GM15510 (cell line): ENCODE measurements at regions not wholly inside any gene's neighbourhood (a gene's known extent, or its start where the extent isn't known, plus 50 kb on each side); places are given as distances from the start of the nearest gene placed in this dataset.

ENCODE experiments used
- POLR2A ChIP-seq: IDR thresholded peaks from 3 replicates; pipeline ENCODE4 v1.6.1; 2011; ENCODE audit warnings: borderline replicate concordance; ENCODE audit not compliant: insufficient read length; ENCODE audit errors: extremely low read depth

DNA sequence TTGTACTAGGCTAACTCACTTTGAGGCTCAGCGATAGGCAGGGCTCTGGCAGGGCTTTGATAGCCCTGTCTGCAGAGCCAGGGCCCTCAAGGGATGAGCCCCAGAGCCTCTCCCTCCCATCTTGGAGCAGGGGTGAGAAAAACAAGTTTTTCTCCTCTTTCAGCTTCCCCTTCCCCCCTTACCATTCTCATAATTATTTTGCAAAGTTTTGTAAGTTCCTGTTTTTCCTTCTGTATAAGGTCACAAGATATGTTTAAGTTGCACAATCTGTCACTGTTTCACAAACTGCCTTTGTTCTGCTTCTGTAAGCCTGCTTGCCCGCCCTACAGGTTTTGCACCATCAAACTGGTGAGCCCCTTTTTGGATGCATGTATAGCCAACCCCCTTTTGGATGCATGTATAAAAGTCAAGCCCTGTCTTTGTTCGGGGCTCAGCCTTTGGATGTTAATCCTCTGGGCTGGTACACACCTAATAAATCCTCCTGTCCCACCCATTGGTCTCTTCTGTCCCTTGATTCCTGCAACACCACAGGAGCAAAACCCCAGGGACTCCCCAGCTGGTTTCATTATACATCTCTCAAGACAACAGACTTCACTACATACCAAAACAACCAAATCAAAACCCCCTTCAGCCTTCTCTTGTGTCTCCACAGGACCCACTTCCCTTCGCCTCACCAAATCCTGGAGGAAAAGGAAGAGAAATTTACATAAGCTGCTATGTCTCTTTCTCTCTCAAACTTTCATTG is 52.5 kb upstream of the RESF1 start:
- no peak for TF ChIP-seq POLR2A

DNA sequence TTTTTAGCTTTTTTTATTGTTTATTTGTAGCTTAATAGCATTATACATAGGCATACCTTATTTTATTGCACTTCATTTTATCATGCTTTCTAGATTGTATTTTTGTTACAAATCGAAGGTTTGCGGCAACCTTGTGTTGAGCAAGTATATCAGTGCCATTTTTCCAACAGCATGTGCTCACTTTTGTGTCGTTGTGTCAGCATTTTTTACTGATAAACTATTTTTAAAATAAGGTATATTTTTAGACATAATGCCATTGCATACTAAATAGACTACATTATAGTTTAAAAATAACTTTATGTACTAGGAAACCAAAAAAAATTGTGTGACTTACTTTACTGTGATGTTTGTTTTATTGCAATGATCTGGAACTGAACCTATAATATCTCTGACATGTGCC is 56.2 kb upstream of the RESF1 start:
- no peak for TF ChIP-seq POLR2A

DNA sequence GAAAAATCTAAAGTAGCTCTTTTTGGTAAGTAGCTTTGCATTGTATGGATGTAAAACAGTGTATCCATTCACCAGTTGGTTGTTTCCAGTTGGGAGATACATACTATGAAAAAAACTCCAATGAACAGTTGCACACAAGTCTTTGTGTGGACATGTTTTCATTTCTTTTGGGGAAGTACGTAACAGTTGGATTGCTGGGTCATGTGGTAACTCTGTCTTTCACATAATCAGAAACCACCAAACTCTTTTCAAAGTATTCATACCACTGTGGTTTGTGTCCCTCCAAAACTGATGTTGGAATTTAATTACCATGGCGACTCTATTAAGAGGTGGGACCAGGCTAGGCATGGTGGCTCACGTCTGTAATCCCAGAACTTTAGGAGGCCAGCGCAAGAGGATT is 58.9 kb upstream of the RESF1 start:
- no peak for TF ChIP-seq POLR2A

DNA sequence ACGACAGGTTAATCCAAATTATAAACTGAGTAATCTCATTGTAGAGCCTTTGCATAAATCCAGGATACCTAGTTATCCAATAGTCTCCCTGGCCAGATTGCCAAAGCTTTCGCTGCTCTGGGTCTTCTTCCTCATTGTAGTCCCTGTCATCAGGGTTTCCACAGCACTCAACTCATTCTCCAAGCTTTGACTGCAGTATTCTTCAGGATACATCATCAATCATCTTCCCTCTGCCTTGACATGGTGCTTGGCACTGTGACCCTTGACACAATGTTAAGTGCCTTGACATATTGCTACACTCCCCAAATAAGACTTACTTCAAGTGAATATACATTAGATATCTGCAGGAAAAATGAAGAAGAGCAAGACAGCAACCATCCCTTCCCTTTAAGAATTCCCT is 60.1 kb upstream of the RESF1 start:
- TF ChIP-seq POLR2A = no peak

DNA sequence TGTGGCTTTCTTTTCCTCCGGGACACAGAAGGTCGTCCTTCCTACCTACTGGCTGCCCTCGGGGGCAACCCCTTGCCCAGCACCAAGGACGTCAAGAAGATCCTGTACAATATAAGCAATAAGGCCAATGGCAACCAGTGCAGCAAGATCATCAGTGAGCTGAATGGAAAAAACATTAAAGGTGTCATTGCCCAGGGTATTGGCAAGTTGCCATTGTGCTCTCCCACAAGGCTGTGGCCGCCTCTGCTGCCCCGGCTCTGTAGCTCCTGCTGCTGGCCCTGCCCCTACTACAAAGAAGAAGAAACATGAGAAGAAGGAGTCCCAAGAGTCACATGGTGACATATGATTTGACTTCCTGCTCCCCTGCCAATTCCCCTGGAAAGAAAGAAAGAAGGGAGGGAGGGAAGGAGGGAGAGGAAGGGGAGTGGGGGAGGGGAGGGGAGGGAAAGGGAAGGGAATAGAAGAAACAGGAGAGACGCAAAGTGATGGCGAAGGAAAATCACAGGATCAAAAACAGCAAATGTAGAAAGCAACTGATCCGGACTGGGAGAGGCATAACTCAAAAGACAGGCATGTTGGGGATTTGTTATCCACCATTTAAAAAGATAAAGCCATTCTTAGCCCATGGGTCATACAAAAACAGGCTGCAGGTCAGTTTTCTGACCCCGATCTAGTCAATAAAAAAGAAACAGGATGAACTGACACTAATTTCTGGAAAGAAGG is 61.3 kb upstream of the RESF1 start:
- TF ChIP-seq POLR2A = no peak

DNA sequence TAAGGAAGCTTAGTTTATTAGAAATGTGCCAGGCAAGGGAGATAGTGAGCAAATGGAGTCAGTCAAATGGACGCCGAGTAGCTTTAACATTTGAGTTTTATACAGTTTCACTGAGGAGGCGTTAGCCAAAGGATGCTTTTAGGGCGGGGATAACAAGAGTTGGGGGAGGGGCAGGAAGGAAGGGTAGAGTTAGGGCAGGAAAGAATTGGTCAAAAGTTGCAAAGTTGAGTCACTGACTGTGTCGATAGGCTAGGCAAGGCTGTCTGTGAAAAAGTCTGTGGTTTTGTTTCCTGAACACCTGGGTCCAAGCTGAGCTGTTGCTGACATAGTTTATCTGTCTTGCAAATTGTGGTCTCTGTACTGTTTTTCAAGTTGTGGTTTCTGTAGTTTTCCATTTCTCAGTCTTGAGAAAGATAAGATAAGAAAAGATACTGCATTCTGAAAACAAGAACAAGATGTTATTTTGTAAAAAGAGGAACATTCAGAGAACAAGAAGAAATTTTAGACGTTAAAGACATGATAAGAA is 62.6 kb upstream of the RESF1 start:
- TF ChIP-seq POLR2A = peak; percentile 17

DNA sequence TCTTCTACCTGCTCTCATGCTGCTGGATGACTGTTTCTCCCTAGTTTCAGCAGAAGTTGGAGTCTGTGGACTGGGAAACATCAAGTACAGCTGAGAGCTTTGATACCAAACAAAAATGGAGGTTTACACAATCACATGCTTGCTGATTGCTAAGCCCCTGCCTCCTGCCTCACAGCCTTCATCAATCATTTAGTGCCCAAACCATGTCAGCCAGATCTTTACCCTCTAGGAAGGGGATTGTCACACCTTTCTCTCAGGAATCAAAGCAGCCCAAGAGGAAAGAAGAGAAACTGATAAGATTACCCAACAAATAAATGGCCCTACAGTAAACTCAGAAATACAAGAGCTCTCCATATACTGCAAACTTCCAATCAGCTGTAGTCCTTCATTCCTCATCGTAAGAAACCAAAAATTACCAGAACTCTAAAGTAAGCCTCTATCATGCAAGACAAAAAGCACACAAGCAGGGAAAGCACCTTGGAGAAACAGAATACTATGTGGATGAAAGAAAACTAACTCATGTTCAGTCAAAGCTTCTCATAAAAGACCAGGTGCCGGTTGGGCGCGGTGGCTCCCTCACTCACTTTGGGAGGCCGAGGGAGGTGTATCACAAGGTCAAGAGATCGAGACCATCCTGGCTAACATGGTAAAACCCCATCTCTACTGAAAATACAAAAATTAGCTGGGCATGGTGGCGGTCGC is 63.6 kb upstream of the RESF1 start:
- TF ChIP-seq POLR2A = no peak

DNA sequence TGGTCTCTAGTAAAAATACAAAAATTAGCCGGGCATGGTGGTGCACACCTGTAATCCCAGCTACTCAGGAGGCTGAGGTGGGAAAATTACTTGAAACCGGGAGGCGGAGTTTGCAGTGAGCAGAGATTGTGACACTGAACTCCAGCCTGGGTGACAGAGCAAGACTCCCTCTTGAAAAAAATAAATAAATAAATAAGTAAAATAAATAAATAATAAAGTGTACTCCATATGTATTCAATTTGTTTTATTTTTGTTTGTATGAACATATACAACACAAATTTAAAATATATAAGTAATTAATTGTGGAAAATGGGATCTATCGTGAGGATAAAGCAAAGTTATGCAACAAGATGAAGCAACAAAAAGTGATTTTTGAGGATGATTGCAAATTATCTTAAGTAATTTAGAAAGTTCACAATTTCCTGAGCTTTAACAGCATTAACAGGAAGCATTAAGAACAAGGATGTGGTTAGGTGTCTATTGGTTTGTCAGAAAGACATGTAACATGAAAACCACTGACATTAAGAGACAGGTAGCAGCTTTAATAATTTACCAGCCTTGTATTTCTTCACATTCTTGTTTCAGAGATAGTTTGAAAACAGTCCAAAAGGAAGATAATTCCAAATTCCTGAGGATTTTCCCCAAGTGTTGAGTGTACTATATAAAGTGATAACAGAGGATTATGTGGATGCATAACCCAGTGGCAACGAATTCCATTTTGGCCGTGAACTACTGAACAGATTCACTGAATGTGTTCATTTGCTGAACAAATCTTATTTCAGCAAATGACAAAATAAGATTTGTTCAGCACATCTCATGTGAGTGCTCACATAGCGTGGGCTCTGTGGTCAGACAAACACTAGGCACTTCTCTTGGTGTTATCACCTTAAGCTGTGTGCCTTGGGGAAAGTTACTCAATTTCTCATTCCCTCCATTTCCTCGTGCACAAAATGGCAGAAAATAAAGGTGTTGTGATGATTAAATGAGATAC is 68.6 kb upstream of the RESF1 start:
- TF ChIP-seq POLR2A = no peak

DNA sequence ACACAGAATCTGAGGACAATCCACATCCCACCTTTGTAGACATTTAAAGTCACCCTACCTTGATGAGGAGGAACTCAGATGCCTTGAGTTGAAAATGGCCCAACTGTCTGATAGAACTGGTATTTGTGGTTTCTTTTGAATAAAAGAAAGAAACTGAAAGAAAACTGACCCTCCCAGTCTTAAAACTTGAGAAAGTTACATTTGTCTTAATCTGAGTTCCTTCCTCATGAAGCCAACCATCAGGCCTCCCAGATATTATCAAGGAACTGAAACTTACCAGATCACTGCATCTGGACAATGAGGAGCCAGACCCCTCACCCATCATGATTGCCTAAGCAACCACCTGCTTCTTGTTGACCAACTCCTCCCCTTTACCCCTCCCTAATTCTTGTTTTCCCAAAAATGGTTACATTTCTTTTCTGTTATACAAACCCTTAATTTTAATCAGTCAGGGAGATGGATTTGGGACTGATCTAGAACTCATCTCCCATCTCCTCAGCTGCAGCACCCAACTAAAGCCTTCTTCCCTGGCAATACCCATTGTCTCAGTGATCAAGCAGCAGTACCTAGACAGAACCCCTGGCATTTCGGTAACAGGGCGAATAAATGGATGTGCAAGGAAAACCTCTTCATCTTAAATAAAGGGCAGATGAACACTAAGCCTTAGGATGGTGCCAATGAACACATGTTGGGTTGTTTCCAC is 72.0 kb upstream of the RESF1 start:
- no peak for TF ChIP-seq POLR2A

DNA sequence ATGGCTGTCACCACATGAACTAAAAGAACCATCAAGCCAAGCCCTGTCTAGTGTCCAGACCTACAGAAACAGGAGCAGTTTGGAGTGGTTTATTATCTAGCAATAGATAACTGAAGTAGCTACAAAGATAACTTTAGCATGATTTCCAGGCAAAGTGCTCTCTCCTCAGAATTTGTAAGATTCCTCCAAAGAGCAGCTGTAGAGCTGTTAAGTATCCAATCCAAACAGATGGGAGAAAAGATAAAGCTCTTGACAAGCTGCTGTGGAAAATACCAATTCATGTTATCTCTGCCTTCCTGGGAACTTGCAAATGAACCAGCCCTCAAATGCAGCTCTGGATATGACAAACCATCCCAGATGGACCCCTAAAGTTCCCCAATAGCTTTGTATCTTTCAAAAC is 78.9 kb upstream of the RESF1 start:
- TF ChIP-seq POLR2A = no peak

DNA sequence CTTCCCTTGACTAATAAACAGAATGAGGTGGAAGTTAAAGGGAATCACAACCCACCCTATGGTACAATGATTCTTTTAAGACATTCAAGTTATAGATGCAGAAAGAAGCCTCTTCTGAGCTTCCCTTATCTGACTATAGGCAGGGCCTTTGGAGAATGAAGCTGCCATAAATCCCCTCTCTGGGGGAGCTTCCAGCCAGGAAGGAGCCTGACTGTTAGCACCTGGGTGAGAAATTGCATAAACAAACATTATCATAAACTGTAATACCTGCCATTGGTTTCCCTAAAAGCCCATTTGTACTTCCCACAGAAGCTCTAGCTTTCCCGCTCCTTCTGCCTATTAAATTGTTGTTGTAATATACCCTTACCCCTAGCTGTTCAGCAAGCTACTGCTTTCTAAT is 81.3 kb upstream of the RESF1 start:
- no peak for TF ChIP-seq POLR2A

DNA sequence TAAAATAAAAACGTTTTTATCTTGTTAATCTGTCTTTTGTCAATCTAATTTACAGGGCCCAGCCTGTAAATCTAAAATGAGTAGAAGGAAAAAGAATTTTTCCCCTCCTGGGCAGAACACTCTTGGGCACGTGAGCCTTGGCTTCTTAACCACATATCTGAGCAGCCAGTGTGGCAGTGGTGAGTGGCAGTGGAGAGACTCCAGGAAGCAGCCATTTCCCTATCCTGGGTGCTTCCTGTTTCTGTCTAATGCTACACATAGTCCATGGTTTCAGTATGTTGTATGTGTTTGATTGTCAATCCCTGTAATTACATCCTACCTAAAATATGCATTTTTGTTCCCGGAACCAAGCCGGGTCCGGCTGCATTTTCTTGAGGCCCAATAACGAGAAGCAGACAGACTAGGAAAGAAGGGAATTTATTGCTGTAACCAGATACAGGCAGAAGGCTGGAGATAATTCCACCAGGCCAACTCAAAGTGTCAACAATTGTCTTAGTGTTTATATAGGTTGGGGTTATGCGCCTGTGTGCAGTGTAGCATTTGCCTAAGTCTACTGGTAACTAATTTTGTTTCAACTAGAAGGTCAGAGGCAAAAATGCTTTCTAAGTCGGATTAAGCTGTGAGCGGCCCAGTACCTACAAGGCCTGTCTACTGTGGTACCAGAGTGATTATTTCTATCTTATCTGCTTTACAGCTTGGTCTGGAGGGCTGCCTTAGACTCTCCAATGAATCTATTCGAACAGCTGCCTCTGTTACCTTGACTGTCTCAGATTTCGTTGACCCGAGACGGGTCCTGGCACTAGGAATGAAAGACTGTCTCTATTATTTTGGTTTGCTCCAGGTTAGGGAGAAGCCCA is 82.4 kb upstream of the RESF1 start:
- no peak for TF ChIP-seq POLR2A

DNA sequence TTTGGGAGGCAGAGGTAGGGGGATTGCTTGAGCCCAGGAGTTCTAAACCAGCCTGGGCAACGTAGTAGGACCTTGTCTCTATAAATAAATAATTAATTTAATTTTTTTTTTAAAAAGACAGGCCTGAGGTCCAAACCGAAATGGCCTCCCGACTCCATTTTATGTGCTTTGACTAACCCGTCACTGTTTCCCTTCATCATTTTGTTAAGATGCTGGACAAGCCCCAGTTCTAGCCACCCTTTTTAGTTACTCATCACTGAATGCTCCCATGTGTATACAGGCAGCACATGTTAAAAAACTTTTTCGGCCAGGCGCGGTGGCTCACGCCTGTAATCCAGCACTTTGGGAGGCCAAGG is 83.6 kb upstream of the RESF1 start:
- no peak for TF ChIP-seq POLR2A

DNA sequence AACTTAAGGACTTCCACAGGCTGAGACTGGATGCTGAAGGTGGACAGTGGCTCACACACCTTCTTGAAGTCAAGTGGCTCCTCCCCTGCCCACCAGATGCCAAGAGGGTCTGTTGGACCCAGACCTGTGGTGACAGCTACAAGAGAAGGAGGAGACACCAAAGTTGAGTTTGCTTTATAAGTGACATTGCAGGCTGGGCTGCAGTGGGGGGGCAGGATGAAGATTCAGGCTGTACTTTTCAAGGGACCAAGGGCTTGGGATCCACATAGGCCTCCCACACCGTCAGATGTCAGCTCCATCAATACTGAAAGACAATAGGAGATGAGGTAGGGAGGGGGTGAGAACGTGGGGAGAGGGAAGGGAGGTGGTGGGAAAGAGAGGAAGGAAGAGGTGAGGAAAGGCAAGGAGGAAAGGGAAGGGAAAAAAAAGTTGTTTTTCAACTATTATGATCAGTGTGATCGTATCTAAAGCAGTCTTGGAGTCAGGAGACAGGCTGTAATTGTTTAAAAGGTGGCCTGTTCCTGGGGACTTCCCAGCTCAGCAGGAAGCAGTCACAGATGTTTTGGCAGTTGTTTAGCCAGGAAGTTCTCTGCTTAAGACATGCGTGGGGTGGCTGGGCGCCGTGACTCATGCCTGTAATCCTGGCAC is 84.1 kb upstream of the RESF1 start:
- no peak for TF ChIP-seq POLR2A
